B cell (primary cell): ENCODE measurements at regions not wholly inside any gene's neighbourhood (a gene's known extent, or its start where the extent isn't known, plus 50 kb on each side); places are given as distances from the start of the nearest gene placed in this dataset.

Experiments
- ATAC-seq: fragments of 200-7000 bp; cut with Tn5 transposase; one replicate; pipeline ENCODE4 v1.10.0; 2021; ENCODE audit warnings: low read depth, mild to moderate bottlenecking, moderate number of reproducible peaks, moderate library complexity
- CTCF ChIA-PET: fragments of 350-600 bp; sonication (Branson Sonifier 250); formaldehyde crosslinking; loops from one replicate; lab custom pipeline; 2021; ENCODE audit warnings: antibody characterized with exemption, inconsistent platforms; lab: Charles Lee
- POLR2A ChIA-PET: fragments of 350-600 bp; sonication (Branson Sonifier 250); formaldehyde crosslinking; loops from one replicate; lab custom pipeline; 2021; ENCODE audit warnings: antibody characterized with exemption; lab: Charles Lee
- DNase-seq: peaks from one replicate; pipeline ENCODE4 v3.0.0; 2013
- H2AFZ ChIP-seq: 2 replicates; pipeline ENCODE4 v1.6.1; 2012; ENCODE audit warnings: mild to moderate bottlenecking, low read depth, low read length; ENCODE audit not compliant: insufficient read depth, poor library complexity, severe bottlenecking
- H3K27ac ChIP-seq, 2 donors: 1 replicate in 1 of 2; 2 replicates in 1 of 2; pipeline ENCODE4 v1.5.1; 2012 to 2013; ENCODE audit warnings: low read length in 2 of 2, mild to moderate bottlenecking in 2 of 2, moderate library complexity in 1 of 2
- H3K27me3 ChIP-seq, 4 experiments: fragments of 200-600 bp in 1 of 4; sonication (generic) in 1 of 4; replicated peaks in 1 of 4; 1 replicate in 2 of 4; 2 replicates in 2 of 4; pipeline versions ENCODE4 v1.6.1 to v1.7.0; 2013 to 2016; ENCODE audit warnings: low read length in 3 of 4, mild to moderate bottlenecking in 2 of 4, mixed read lengths in 1 of 4, moderate library complexity in 1 of 4; ENCODE audit not compliant: insufficient read depth in 4 of 4, control insufficient read depth in 3 of 4; ENCODE audit errors: control extremely low read depth in 1 of 4
- H3K36me3 ChIP-seq, 2 experiments: replicated peaks in 1 of 2; 1 replicate in 1 of 2; 2 replicates in 1 of 2; pipeline versions ENCODE4 v1.6.1 to v1.7.1; 2013; ENCODE audit warnings: low read length in 1 of 2; ENCODE audit not compliant: insufficient read depth in 2 of 2, control insufficient read depth in 1 of 2; ENCODE audit errors: control extremely low read depth in 1 of 2, extremely low read depth in 1 of 2
- H3K4me1 ChIP-seq, 2 donors: fragments of 200-600 bp in 1 of 2; sonication (generic) in 1 of 2; 1 replicate in 1 of 2; 2 replicates in 1 of 2; pipeline versions ENCODE4 v1.5.1 to v1.6.1; 2013 to 2017; ENCODE audit warnings: low read length in 2 of 2; ENCODE audit not compliant: control insufficient read depth in 2 of 2, insufficient read depth in 2 of 2
- H3K4me2 ChIP-seq: replicated peaks from 2 replicates; pipeline ENCODE3; 2012; ENCODE audit warnings: mild to moderate bottlenecking, low read depth, low read length; ENCODE audit not compliant: poor library complexity, severe bottlenecking
- H3K4me3 ChIP-seq, 5 experiments: fragments of 200-600 bp in 1 of 5; sonication (generic) in 1 of 5; 1 replicate in 3 of 5; 2 replicates in 2 of 5; pipeline versions ENCODE4 v1.5.1 to v1.7.0; 2011 to 2016; ENCODE audit warnings: low read length in 4 of 5, mild to moderate bottlenecking in 4 of 5, low read depth in 2 of 5, control low read depth in 1 of 5, moderate library complexity in 1 of 5; ENCODE audit not compliant: insufficient read depth in 1 of 5; ENCODE audit errors: control extremely low read depth in 1 of 5, extremely low read depth in 1 of 5
- H3K79me2 ChIP-seq: fragments of 200-600 bp; sonication (generic); one replicate; pipeline ENCODE4 v1.6.0; 2016; ENCODE audit warnings: low read length; ENCODE audit not compliant: control insufficient read depth, insufficient read depth
- H3K9ac ChIP-seq: fragments of 200-600 bp; sonication (generic); 2 replicates; pipeline ENCODE4 v1.6.1; 2017; ENCODE audit warnings: mild to moderate bottlenecking, low read length, moderate library complexity
- H3K9me3 ChIP-seq, 3 donors: one replicate each; pipeline versions ENCODE4 v1.6.1 to v1.7.1; 2013; ENCODE audit warnings: low read length in 2 of 3; ENCODE audit not compliant: control insufficient read depth in 2 of 3, insufficient read depth in 1 of 3; ENCODE audit errors: control extremely low read depth in 1 of 3
- H4K20me1 ChIP-seq: 2 replicates; pipeline ENCODE4 v1.6.0; 2012; ENCODE audit warnings: mild to moderate bottlenecking, low read length; ENCODE audit not compliant: insufficient read depth, control insufficient read depth, poor library complexity, severe bottlenecking
- H3K27ac Mint-ChIP-seq: one replicate; pipeline ENCODE4 v1.8.0; 2021; ENCODE audit warnings: mixed read lengths
- H3K27me3 Mint-ChIP-seq: one replicate; pipeline ENCODE4 v1.8.0; 2021; ENCODE audit warnings: mixed read lengths
- H3K4me1 Mint-ChIP-seq: one replicate; pipeline ENCODE4 v1.8.0; 2021; ENCODE audit warnings: mixed read lengths
- H3K4me3 Mint-ChIP-seq: one replicate; pipeline ENCODE4 v1.8.0; 2021; ENCODE audit warnings: mixed read lengths
- H3K9me3 Mint-ChIP-seq: one replicate; pipeline ENCODE4 v1.8.0; 2022; ENCODE audit warnings: mixed read lengths; ENCODE audit not compliant: insufficient read depth
- EZH2 ChIP-seq: IDR thresholded peaks from 2 replicates; pipeline ENCODE4 v1.6.1; 2012; ENCODE audit warnings: borderline replicate concordance, low read depth, mild to moderate bottlenecking, moderate library complexity, low read length; ENCODE audit not compliant: insufficient read depth, poor library complexity, severe bottlenecking
- WGBS: methylation state at CpG from one replicate; pipeline ENCODE4 v1.1.5; 2013; ENCODE audit warnings: missing lambda C conversion rate; ENCODE audit not compliant: insufficient coverage; 5-methylcytosine and 5-hydroxymethylcytosine counted together
- intact Hi-C: fragments of 100-400 bp; cut with micrococcal nuclease; formaldehyde crosslinking; loops from one replicate; pipeline ENCODE4 v1.10.0; 2022
- TF ChIP-seq, protein P1 (sequence below): fragments of 200-600 bp; IDR thresholded peaks from one replicate; pipeline ENCODE4 v1.8.0; 2022; ENCODE audit warnings: antibody characterized with exemption, mild to moderate bottlenecking

DNA sequence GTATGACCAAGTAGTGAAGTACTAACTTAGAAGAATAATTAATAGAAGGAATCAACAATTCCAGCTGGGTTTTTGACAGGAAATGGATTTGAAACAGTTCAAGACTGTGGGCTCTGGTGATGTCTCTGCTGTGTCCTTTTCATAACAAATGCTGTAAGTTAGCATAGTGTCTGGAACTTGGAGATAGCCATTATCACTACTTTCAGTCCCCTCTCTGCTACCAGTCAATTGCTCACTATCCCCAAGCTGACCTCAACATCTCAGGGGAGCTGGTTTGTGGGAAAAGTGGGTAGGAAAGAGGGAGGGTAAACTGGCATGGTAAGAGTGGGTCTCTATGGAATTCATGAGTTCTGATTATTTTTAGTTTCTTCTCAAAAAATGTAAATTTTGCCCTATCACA, 231.4 kb upstream of the MID1 start:
- no peak overlapping the region for H3K27ac Mint-ChIP-seq
- Histone ChIP-seq H3K4me1 (no peaks in the 10 kb centered on the region), H3K9ac (no peak overlapping the region), H2AFZ (no peak overlapping the region), H3K36me3 (no peaks in the 10 kb centered on the region), H3K79me2 (no peaks in the 10 kb centered on the region), H3K27me3 (no peaks in the 10 kb centered on the region), H3K4me2 (no peak overlapping the region), H4K20me1 (no peaks in the 10 kb centered on the region), H3K27ac (no peak overlapping the region), H3K9me3 (no peaks in the 10 kb centered on the region), H3K4me3 (no peak overlapping the region)
- no peaks in the 10 kb centered on the region for H3K27me3 Mint-ChIP-seq
- no peaks in the 10 kb centered on the region for H3K4me1 Mint-ChIP-seq
- intact Hi-C loops, result no loop called here
- DNase-seq (no peak), ATAC-seq (no peak)
- H3K9me3 Mint-ChIP-seq, result no peaks in the 10 kb centered on the region
- ChIA-PET POLR2A (no interaction called here), CTCF (no interaction called here)
- TF ChIP-seq EZH2, result no peak
- TF ChIP-seq, protein P1, sequence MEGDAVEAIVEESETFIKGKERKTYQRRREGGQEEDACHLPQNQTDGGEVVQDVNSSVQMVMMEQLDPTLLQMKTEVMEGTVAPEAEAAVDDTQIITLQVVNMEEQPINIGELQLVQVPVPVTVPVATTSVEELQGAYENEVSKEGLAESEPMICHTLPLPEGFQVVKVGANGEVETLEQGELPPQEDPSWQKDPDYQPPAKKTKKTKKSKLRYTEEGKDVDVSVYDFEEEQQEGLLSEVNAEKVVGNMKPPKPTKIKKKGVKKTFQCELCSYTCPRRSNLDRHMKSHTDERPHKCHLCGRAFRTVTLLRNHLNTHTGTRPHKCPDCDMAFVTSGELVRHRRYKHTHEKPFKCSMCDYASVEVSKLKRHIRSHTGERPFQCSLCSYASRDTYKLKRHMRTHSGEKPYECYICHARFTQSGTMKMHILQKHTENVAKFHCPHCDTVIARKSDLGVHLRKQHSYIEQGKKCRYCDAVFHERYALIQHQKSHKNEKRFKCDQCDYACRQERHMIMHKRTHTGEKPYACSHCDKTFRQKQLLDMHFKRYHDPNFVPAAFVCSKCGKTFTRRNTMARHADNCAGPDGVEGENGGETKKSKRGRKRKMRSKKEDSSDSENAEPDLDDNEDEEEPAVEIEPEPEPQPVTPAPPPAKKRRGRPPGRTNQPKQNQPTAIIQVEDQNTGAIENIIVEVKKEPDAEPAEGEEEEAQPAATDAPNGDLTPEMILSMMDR, result no peak
- H3K4me3 Mint-ChIP-seq, result no peak overlapping the region

DNA sequence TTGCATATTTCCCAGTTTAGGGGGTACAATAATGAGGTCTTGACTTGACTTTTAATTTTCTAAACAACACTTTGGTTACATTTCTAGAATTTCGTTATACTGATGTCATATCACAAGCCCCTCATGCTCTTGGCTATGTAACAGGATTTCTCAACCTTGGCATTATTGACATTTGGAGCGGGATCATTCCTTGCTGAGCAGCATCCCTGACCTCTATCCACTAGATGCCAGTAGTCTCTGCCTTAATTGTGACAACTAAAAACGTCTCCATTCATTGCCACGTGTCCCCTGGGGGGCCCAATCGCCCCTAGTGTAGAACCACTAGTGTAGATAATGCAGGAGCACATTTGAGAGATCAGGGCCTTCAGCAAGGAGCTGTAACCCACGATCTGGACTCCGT, 234.2 kb upstream of the MID1 start:
- 83% methylated on average over 2 of the region's 7 CpGs for WGBS
- intact Hi-C loops, result no loop called here
- no peaks in the 10 kb centered on the region for H3K27me3 ChIP-seq
- no peak overlapping the region for H3K9ac ChIP-seq
- H4K20me1 ChIP-seq, result no peaks in the 10 kb centered on the region
- H3K36me3 ChIP-seq, result no peaks in the 10 kb centered on the region
- POLR2A ChIA-PET, result no interaction called here
- H3K4me1 ChIP-seq, result no peaks in the 10 kb centered on the region
- no peak overlapping the region for H2AFZ ChIP-seq
- no peaks in the 10 kb centered on the region for H3K9me3 Mint-ChIP-seq
- no peaks in the 10 kb centered on the region for H3K79me2 ChIP-seq
- no peak overlapping the region for H3K4me2 ChIP-seq
- H3K4me3 Mint-ChIP-seq, result no peak overlapping the region
- H3K4me3 ChIP-seq, result no peak overlapping the region
- ATAC-seq, result no peak
- H3K9me3 ChIP-seq, result no peaks in the 10 kb centered on the region
- no peak for DNase-seq
- no peaks in the 10 kb centered on the region for H3K27me3 Mint-ChIP-seq
- CTCF ChIA-PET, result no interaction called here
- TF ChIP-seq EZH2, result no peak
- TF ChIP-seq, protein P1, result no peak
- peaks cover 1% of the 10 kb centered on the region for H3K4me1 Mint-ChIP-seq
- no peak overlapping the region for H3K27ac ChIP-seq
- no peak overlapping the region for H3K27ac Mint-ChIP-seq
